ENCODE measurements at regions not wholly inside any gene's neighbourhood (a gene's known extent, or its start where the extent isn't known, plus 50 kb on each side); places are given as distances from the start of the nearest gene placed in this dataset.

GRCh38 chr9:2297771-2298170 is 282.6 kb downstream of the SMARCA2 start:
- Mint-ChIP-seq H3K27ac (no peak overlapping the region), H3K27me3 (peaks cover 13 to 21% of the 10 kb centered on the region in 2 donors)

GRCh38 chr9:2298217-2298616 is 283.1 kb downstream of the SMARCA2 start:
- no peaks in the 10 kb centered on the region for H3K27me3 ChIP-seq (ENCODE audit: insufficient read depth, low read length, poor library complexity, severe bottlenecking)
- peaks cover 15 to 21% of the 10 kb centered on the region in 2 donors for H3K27me3 Mint-ChIP-seq

More at GRCh38 chr9:2297771-2298170, 282.6 kb downstream of the SMARCA2 start:
- Histone ChIP-seq H3K4me1 (ENCODE audit: insufficient read depth, low read length) (no peaks in the 10 kb centered on the region), H3K4me3 (ENCODE audit: low read length) (no peak overlapping the region), H3K9me3 (ENCODE audit: low read length) (no peaks in the 10 kb centered on the region), H3K27ac (ENCODE audit: low read depth, low read length) (no peak overlapping the region), H3K27me3 (ENCODE audit: insufficient read depth, low read length, poor library complexity, severe bottlenecking) (no peaks in the 10 kb centered on the region), H3K36me3 (ENCODE audit: insufficient read depth, low read length) (no peaks in the 10 kb centered on the region)
- POLR2A ChIA-PET, result no interaction called here
- Mint-ChIP-seq H3K36me3 (no peaks in the 10 kb centered on the region), H3K9me3 (peaks cover 0 to 2% (median 0%) of the 10 kb centered on the region in 5 donors), H3K4me1 (no peaks in the 10 kb centered on the region), H3K4me3 (no peak overlapping the region)
- CTCF ChIA-PET, result no interaction called here
- no peak for DNase-seq

GRCh38 chr9:2299156-2299842 is 284.2 kb downstream of the SMARCA2 start:
- H3K9me3 Mint-ChIP-seq, result peaks cover 0 to 2% (median 0%) of the 10 kb centered on the region in 5 donors
- Histone ChIP-seq H3K27ac (ENCODE audit: low read depth, low read length) (no peak overlapping the region), H3K27me3 (ENCODE audit: insufficient read depth, low read length, poor library complexity, severe bottlenecking) (no peaks in the 10 kb centered on the region), H3K4me1 (ENCODE audit: insufficient read depth, low read length) (no peaks in the 10 kb centered on the region), H3K9me3 (ENCODE audit: low read length) (no peaks in the 10 kb centered on the region), H3K4me3 (ENCODE audit: low read length) (no peak overlapping the region), H3K36me3 (ENCODE audit: insufficient read depth, low read length) (no peaks in the 10 kb centered on the region)
- ChIA-PET CTCF (no interaction called here), POLR2A (no interaction called here)
- peaks cover 17 to 24% of the 10 kb centered on the region in 2 donors for H3K27me3 Mint-ChIP-seq
- no peak overlapping the region for H3K27ac Mint-ChIP-seq
- H3K36me3 Mint-ChIP-seq, result no peaks in the 10 kb centered on the region
- no peak overlapping the region for H3K4me3 Mint-ChIP-seq
- H3K4me1 Mint-ChIP-seq, result no peaks in the 10 kb centered on the region
- DNase-seq, result no peak

More at GRCh38 chr9:2298217-2298616, 283.1 kb downstream of the SMARCA2 start:
- Histone ChIP-seq H3K4me3 (ENCODE audit: low read length) (no peak overlapping the region), H3K9me3 (ENCODE audit: low read length) (no peaks in the 10 kb centered on the region), H3K4me1 (ENCODE audit: insufficient read depth, low read length) (no peaks in the 10 kb centered on the region), H3K27ac (ENCODE audit: low read depth, low read length) (no peak overlapping the region), H3K36me3 (ENCODE audit: insufficient read depth, low read length) (no peaks in the 10 kb centered on the region)
- no peak overlapping the region for H3K4me3 Mint-ChIP-seq
- H3K9me3 Mint-ChIP-seq, result peaks cover 0 to 2% (median 0%) of the 10 kb centered on the region in 5 donors
- no peaks in the 10 kb centered on the region for H3K36me3 Mint-ChIP-seq
- ChIA-PET CTCF (no interaction called here), POLR2A (no interaction called here)
- no peak for DNase-seq
- no peak overlapping the region for H3K27ac Mint-ChIP-seq
- H3K4me1 Mint-ChIP-seq, result no peaks in the 10 kb centered on the region

- no peaks in the 10 kb centered on the region for H3K27me3 ChIP-seq (ENCODE audit: insufficient read depth, low read length, poor library complexity, severe bottlenecking)
- Mint-ChIP-seq H3K9me3 (peaks cover 0 to 2% (median 0%) of the 10 kb centered on the region in 5 donors), H3K36me3 (no peaks in the 10 kb centered on the region), H3K27ac (no peak overlapping the region), H3K27me3 (peaks cover 16 to 24% of the 10 kb centered on the region in 2 donors), H3K4me1 (no peaks in the 10 kb centered on the region), H3K4me3 (no peak overlapping the region)
- no peak overlapping the region for H3K4me3 ChIP-seq (ENCODE audit: low read length)
- no peak for DNase-seq
- CTCF ChIA-PET, result no interaction called here
- H3K4me1 ChIP-seq (ENCODE audit: insufficient read depth, low read length), result no peaks in the 10 kb centered on the region
- no peaks in the 10 kb centered on the region for H3K9me3 ChIP-seq (ENCODE audit: low read length)
- H3K27ac ChIP-seq (ENCODE audit: low read depth, low read length), result no peak overlapping the region
- POLR2A ChIA-PET, result no interaction called here
- H3K36me3 ChIP-seq (ENCODE audit: insufficient read depth, low read length), result no peaks in the 10 kb centered on the region
These were observed 284.7 kb downstream of the SMARCA2 start for GRCh38 chr9:2299843-2300205.

GRCh38 chr9:2300325-2300724 is 285.2 kb downstream of the SMARCA2 start:
- Histone ChIP-seq H3K4me3 (ENCODE audit: low read length) (no peak overlapping the region), H3K4me1 (ENCODE audit: insufficient read depth, low read length) (no peaks in the 10 kb centered on the region), H3K36me3 (ENCODE audit: insufficient read depth, low read length) (no peaks in the 10 kb centered on the region), H3K9me3 (ENCODE audit: low read length) (no peaks in the 10 kb centered on the region), H3K27ac (ENCODE audit: low read depth, low read length) (no peak overlapping the region), H3K27me3 (ENCODE audit: insufficient read depth, low read length, poor library complexity, severe bottlenecking) (no peaks in the 10 kb centered on the region)
- no peak overlapping the region for H3K27ac Mint-ChIP-seq
- no peak for DNase-seq
- peaks cover 0 to 2% (median 0%) of the 10 kb centered on the region in 5 donors for H3K9me3 Mint-ChIP-seq
- no peak overlapping the region for H3K4me3 Mint-ChIP-seq
- no peaks in the 10 kb centered on the region for H3K4me1 Mint-ChIP-seq
- CTCF ChIA-PET, result no interaction called here
- no peaks in the 10 kb centered on the region for H3K36me3 Mint-ChIP-seq
- H3K27me3 Mint-ChIP-seq, result peaks cover 15 to 21% of the 10 kb centered on the region in 2 donors
- POLR2A ChIA-PET, result no interaction called here

- no peak for DNase-seq
- ChIA-PET POLR2A (no interaction called here), CTCF (no interaction called here)
- Histone ChIP-seq H3K27me3 (ENCODE audit: insufficient read depth, low read length, poor library complexity, severe bottlenecking) (no peaks in the 10 kb centered on the region), H3K27ac (ENCODE audit: low read depth, low read length) (no peak overlapping the region), H3K4me3 (ENCODE audit: low read length) (no peak overlapping the region), H3K4me1 (ENCODE audit: insufficient read depth, low read length) (no peaks in the 10 kb centered on the region), H3K9me3 (ENCODE audit: low read length) (no peaks in the 10 kb centered on the region), H3K36me3 (ENCODE audit: insufficient read depth, low read length) (no peaks in the 10 kb centered on the region)
- peaks cover 0 to 2% (median 0%) of the 10 kb centered on the region in 5 donors for H3K9me3 Mint-ChIP-seq
- H3K4me1 Mint-ChIP-seq, result no peaks in the 10 kb centered on the region
- no peak overlapping the region for H3K27ac Mint-ChIP-seq
- peaks cover 7 to 17% of the 10 kb centered on the region in 2 donors for H3K27me3 Mint-ChIP-seq
- no peak overlapping the region for H3K4me3 Mint-ChIP-seq
- no peaks in the 10 kb centered on the region for H3K36me3 Mint-ChIP-seq
These were observed 287.5 kb downstream of the SMARCA2 start for GRCh38 chr9:2302606-2303005.

- Histone ChIP-seq H3K27me3 (ENCODE audit: insufficient read depth, low read length, poor library complexity, severe bottlenecking) (no peaks in the 10 kb centered on the region), H3K4me3 (ENCODE audit: low read length) (no peak overlapping the region), H3K9me3 (ENCODE audit: low read length) (no peaks in the 10 kb centered on the region), H3K4me1 (ENCODE audit: insufficient read depth, low read length) (no peaks in the 10 kb centered on the region), H3K36me3 (ENCODE audit: insufficient read depth, low read length) (no peaks in the 10 kb centered on the region), H3K27ac (ENCODE audit: low read depth, low read length) (no peak overlapping the region)
- no peak for DNase-seq
- Mint-ChIP-seq H3K4me3 (no peak overlapping the region), H3K9me3 (peaks cover 0 to 2% (median 0%) of the 10 kb centered on the region in 5 donors), H3K36me3 (no peaks in the 10 kb centered on the region), H3K27me3 (peaks cover 7 to 17% of the 10 kb centered on the region in 2 donors), H3K4me1 (no peaks in the 10 kb centered on the region), H3K27ac (no peak overlapping the region)
- ChIA-PET CTCF (no interaction called here), POLR2A (no interaction called here)
These were observed 287.9 kb downstream of the SMARCA2 start for GRCh38 chr9:2303056-2303455.

DNA sequence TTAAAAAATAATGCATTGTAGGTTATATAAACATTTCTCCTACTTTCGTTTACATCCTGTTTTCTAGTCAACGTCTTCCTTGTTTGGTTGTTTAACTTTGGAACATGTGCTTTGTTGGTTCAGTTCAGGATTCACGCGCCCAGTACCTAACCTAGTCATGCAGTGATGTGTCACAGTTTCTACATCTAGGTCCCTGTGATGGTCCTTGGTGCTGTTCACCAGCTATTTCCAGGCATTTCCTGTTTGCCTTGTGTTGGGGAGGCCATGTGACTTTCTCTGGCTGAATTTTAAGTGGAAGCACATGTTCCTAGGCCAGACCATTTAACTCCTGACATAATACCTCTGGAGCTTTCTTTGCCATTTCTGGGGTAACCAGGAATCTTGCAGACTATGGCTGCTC is 292.3 kb downstream of the SMARCA2 start:
- ChIA-PET POLR2A (no interaction called here), CTCF (no interaction called here)
- no peaks in the 10 kb centered on the region for H3K4me1 ChIP-seq (ENCODE audit: insufficient read depth, low read length)
- Mint-ChIP-seq H3K4me1 (no peaks in the 10 kb centered on the region), H3K9me3 (peaks cover 11 to 19% (median 16%) of the 10 kb centered on the region in 5 donors), H3K36me3 (peaks cover 0 to 3% (median 0%) of the 10 kb centered on the region in 3 donors), H3K27me3 (peaks cover 4 to 7% of the 10 kb centered on the region in 2 donors), H3K27ac (no peak overlapping the region), H3K4me3 (no peak overlapping the region)
- no peak for DNase-seq
- H3K27ac ChIP-seq (ENCODE audit: low read depth, low read length), result no peak overlapping the region
- no peaks in the 10 kb centered on the region for H3K9me3 ChIP-seq (ENCODE audit: low read length)
- no peak overlapping the region for H3K4me3 ChIP-seq (ENCODE audit: low read length)
- H3K27me3 ChIP-seq (ENCODE audit: insufficient read depth, low read length, poor library complexity, severe bottlenecking), result no peaks in the 10 kb centered on the region
- H3K36me3 ChIP-seq (ENCODE audit: insufficient read depth, low read length), result no peaks in the 10 kb centered on the region

All from CD8-positive, alpha-beta memory T cell (primary cell).